NCI-H1105 (cell line): ENCODE measurements at regions not wholly inside any gene's neighbourhood (a gene's known extent, or its start where the extent isn't known, plus 50 kb on each side); places are given as distances from the start of the nearest gene placed in this dataset.

ENCODE experiments used
- DNase-seq: peaks from one replicate; lab custom pipeline; 2025; lab: John Stamatoyannopoulos, UW

- DNase-seq = no peak
Measured at GRCh38 chr20:50286174-50286511, 95.5 kb downstream of the CEBPB start.

- DNase-seq = no peak
Measured at GRCh38 chr20:50286609-50287008, 96.0 kb downstream of the CEBPB start.

- no peak for DNase-seq
Measured at GRCh38 chr20:50287512-50287911, 96.9 kb downstream of the CEBPB start.

GRCh38 chr20:50288128-50288623 lies 97.5 kb downstream of the CEBPB start:
- no peak for DNase-seq

- no peak for DNase-seq
Measured at GRCh38 chr20:50289581-50289980, 99.0 kb downstream of the CEBPB start.

GRCh38 chr20:50290112-50290511 lies 99.5 kb downstream of the CEBPB start:
- no peak for DNase-seq

- no peak for DNase-seq
Measured at GRCh38 chr20:50290808-50291207, 100.2 kb downstream of the CEBPB start.

GRCh38 chr20:50291254-50292078 lies 100.8 kb downstream of the CEBPB start:
- no peak for DNase-seq

- no peak for DNase-seq
Measured at GRCh38 chr20:50292079-50292590, 101.5 kb downstream of the CEBPB start.

- DNase-seq = no peak
Measured at GRCh38 chr20:50292591-50293283, 102.1 kb downstream of the CEBPB start.

GRCh38 chr20:50293284-50294139 lies 102.9 kb downstream of the CEBPB start:
- no peak for DNase-seq

- DNase-seq = no peak
Measured at GRCh38 chr20:50294164-50295088, 103.8 kb downstream of the CEBPB start.

- no peak for DNase-seq
Measured at GRCh38 chr20:50295345-50295744, 104.7 kb downstream of the CEBPB start.

GRCh38 chr20:50295762-50296449 lies 105.3 kb downstream of the CEBPB start:
- DNase-seq = peak; percentile 98

GRCh38 chr20:50296450-50297375 lies 106.1 kb downstream of the CEBPB start:
- DNase-seq = no peak

- no peak for DNase-seq
Measured at GRCh38 chr20:50297498-50298376, 107.1 kb downstream of the CEBPB start.

GRCh38 chr20:50298554-50299324 lies 108.1 kb downstream of the CEBPB start:
- DNase-seq = no peak

- no peak for DNase-seq
Measured at GRCh38 chr20:50299325-50299629, 108.6 kb downstream of the CEBPB start.
